Myocyte (in vitro differentiated cells): ENCODE measurements at regions not wholly inside any gene's neighbourhood (a gene's known extent, or its start where the extent isn't known, plus 50 kb on each side); places are given as distances from the start of the nearest gene placed in this dataset.
A peak's percentile ranks its signal among the peaks of the same experiment; 100 is the strongest.
"Not testable (repeated sequence)": the region's sequence is repeated elsewhere in the genome, so short reads cannot be mapped to it uniquely, and the experiment has no call there.

ENCODE experiments used
- DNase-seq: peaks from one replicate; pipeline ENCODE4 v3.0.0-alpha.2; 2012; ENCODE audit warnings: low read depth

GRCh38 chr10:35819736-35820135 lies 177.6 kb upstream of the FZD8 start:
- no peak for DNase-seq

DNA sequence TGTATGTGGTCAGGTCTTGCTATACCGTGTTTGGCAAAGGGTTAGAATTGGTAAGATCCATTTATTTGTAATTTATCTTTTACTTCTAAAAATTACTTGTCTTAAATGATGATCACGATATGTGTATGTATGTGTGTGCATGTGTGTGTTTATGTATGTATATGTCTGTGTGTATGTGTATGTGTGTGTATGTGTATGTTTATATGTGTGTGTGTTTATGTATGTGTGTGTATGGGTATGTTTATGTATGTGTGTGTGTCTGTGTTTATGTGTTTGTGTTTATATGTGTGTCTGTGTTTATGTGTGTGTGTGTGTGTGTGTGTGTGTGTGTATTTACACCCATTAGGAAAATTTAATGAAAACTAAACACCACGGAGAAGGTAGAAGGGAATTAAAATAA lies 176.9 kb upstream of the FZD8 start:
- DNase-seq, result no peak

DNA sequence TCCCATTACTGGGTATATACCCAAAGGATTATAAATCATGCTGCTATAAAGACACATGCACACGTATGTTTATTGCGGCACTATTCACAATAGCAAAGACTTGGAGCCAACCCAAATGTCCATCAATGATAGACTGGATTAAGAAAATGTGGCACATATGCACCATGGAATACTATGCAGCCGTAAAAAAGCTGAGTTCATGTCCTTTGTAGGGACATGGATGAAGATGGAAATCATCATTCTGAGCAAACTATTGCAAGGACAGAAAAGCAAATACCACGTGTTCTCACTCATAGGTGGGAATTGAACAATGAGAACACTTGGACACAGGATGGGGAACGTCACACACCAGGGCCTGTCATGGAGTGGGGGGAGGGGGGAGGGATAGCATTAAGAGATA lies 175.0 kb upstream of the FZD8 start:
- not testable (repeated sequence) for DNase-seq

- DNase-seq, result no peak
These were observed 171.1 kb upstream of the FZD8 start for GRCh38 chr10:35813219-35813618.

GRCh38 chr10:35808344-35808743 lies 166.2 kb upstream of the FZD8 start:
- no peak for DNase-seq

DNA sequence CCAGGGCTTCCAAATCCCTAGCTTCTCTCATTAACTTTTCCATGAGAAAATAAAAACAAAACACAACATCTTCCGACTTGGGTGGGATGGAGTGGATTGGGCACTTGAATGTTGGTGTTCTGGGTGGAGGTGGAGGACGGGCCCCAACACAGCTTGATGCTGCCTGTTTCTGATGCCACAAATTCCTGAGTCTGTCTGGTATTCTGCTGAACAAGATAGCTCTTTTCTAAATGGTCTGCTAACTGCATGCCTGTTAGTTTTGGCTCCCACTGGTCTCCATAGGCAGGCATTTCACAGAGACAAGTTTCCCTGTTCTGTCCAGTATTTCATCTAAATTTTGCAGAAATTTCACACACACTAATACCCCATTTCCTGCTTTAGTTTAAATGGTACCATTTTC lies 160.9 kb upstream of the FZD8 start:
- no peak for DNase-seq

DNA sequence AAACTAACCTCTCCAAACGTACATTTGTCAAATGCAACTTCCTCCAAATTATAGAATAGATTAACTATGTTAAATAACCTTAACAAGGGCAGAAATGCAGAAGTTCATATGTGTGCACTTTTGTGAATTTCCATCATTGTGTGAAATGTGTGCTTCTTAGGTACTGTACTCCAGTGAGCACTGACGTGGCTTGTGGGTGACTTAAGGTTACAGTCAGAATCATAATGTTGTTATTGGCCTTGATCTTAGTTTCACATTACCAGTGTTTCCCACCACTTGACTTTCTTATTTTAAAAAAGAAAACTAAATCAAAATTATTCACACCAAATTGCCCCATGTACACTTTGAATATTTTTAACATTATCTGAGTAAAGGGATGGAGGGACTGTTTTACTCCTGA lies 155.1 kb upstream of the FZD8 start:
- no peak for DNase-seq

- DNase-seq, result no peak
These were observed 153.2 kb upstream of the FZD8 start for GRCh38 chr10:35795131-35795824.

GRCh38 chr10:35794703-35795102 lies 152.6 kb upstream of the FZD8 start:
- no peak for DNase-seq

GRCh38 chr10:35792291-35792690 lies 150.2 kb upstream of the FZD8 start:
- DNase-seq, result peak; percentile 1

- DNase-seq, result no peak
These were observed 147.9 kb upstream of the FZD8 start for GRCh38 chr10:35789996-35790395.

DNA sequence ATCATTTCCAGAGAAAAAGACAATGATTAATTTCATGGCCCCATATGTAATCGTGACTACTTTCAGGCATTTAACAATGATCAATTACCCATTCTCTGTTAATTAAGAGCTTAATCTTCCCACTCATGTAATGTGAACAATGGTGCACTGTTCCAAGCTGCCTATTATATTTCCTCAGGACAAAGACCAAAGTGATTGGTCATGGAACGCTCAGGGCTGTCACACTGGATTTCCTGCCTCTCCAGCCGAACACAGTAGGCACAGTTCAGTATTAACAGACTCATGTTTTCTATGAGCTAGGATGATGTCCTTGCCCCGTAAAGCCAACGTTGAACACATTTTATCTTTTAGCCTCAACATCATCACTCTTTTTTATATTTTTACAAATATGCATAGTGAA lies 142.7 kb upstream of the FZD8 start:
- DNase-seq, result no peak

DNA sequence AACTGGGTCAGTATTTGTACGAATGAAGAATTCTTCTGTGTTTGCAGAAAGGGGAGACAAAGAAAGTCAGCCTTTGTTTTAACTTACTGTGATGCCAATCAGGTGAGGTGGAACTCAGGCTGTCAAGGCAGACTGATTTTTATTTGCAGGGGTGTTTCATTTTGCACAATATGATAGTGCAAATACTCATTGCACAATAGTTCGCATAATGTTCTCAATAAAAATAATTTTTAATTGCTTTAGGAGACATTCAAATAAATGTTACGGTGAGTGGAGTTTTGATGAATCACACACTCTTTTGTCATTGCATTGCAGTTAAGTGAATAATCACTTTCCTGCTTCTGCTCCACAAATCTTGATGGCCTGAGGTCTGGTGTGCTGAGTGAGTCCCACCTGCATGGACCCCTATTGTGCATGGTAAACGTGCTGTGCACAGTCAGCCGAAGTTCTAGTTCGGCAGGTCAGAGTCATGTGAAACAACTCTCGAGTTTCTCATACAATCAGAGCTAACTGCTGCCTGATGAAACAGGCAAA lies 141.3 kb upstream of the FZD8 start:
- no peak for DNase-seq

- DNase-seq, result peak; percentile 1
These were observed 139.5 kb upstream of the FZD8 start for GRCh38 chr10:35781643-35782035.

GRCh38 chr10:35780970-35781642 lies 139.0 kb upstream of the FZD8 start:
- DNase-seq, result no peak

DNA sequence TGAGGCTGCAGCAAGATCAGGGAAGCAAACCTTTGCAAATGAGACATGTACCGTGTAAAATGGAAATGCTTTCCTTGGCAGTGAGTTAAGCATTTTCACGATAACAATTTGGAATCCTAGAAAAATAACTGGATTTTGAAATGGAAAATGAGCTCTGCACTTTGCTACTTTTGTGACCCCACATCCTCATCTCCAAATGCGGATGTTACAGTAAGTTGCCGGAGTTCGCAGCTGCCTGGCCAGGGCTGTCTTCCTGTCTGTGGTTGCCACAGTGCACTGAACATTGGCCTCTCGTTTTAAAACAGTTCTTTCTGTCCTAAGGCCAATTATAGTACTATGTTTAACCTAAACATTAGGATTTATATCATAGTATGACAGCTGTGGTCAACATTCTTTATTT lies 136.2 kb upstream of the FZD8 start:
- no peak for DNase-seq

DNA sequence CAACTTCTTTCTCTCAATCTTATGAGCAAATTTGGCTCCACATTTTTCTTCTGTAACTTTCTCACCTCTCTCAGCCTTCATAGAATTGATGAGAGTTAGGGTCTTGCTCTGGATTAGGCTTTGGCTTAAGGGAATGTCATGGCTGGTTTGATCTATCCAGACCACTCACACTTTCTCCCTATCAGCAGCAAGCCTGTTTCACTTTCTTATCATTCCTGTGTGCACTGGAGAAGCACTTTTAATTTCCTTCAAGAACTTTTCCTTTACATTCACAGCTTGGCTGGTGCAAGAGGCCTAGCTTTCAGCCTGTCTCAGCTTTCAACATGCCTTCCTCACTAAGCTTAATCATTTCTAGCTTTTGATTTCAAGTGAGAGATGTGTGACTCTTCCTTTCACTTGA lies 134.5 kb upstream of the FZD8 start:
- DNase-seq, result not testable (repeated sequence)

GRCh38 chr10:35774109-35774508 lies 132.0 kb upstream of the FZD8 start:
- DNase-seq, result no peak

DNA sequence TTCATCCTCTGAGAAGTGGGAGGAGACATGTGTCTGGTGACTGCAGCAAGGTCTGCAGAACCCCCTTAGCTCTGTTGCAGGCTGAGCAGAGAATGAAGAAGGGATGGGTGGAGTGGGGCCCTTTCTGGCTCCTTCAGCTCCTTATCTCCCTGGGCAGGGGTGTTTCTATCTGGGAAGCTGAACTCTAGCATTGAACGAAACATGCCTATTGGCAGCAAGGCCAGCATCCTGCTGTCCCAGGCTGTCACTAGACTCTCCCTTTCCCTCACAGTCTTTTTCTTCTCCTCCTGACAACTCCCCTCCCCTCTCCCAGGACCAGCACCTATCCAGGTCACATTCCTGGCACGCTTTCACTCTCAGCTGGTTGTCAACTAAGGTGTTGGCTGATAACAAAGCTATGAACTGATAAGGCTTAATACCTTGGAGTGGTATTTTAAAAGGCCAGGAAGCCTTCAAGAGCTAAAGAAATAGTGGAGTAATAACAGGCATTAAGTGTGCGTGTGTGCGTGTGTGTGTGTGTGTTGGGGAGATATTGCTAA lies 128.8 kb upstream of the FZD8 start:
- no peak for DNase-seq

DNA sequence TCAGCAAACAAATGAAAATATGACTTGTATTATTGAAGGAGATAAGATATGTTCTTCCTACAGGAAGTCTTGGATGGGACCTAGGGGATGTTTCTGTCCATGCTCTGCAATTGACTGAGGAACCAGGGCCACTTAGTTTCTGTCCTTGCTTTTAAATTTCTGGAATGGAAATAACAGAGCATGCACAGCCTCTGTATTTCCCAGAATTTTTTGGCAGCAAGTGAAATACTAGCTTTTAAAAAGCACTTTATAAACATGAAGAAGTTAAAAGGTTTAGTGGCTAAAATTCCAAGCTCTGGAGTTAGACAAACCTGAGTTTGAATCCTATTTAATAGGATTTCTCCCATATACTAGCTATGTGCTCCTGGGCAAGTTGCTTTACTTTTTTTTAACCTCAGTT lies 127.7 kb upstream of the FZD8 start:
- DNase-seq, result no peak

- DNase-seq, result no peak
These were observed 126.6 kb upstream of the FZD8 start for GRCh38 chr10:35768731-35769130.

DNA sequence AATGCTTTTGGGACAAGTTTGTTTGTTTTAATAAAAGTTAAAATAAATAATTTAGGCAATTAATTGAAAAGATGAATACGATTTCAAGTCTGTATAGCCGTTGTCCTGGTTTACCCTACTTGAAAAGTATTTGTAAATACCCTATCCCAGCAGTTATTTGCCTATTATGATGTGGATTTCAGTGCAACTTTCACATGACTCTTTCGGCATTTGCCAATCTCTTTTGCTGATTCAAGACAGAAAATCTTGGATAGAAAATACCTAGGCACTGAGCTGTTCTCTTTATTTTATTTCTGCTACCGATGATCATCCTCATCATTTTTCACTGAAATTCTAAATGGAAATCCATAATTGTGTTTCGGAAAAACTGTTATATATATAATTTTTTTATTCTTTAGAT lies 125.9 kb upstream of the FZD8 start:
- no peak for DNase-seq

GRCh38 chr10:35765996-35766395 lies 123.9 kb upstream of the FZD8 start:
- DNase-seq, result no peak
